ENCODE measurements at regions not wholly inside any gene's neighbourhood (a gene's known extent, or its start where the extent isn't known, plus 50 kb on each side); places are given as distances from the start of the nearest gene placed in this dataset.

GRCh38 chr1:60299581-60299980 is 226.0 kb upstream of the C1orf87 start:
- TF ChIP-seq CTCF (IDR thresholded peaks at IDR 0.05) (no peak), EP300 (IDR thresholded peaks at IDR 0.05) (no peak)

All from tibial nerve (tissue), 4 donors.